Cerebellar cortex (tissue), 1 donor: ENCODE measurements at regions not wholly inside any gene's neighbourhood (a gene's known extent, or its start where the extent isn't known, plus 50 kb on each side); places are given as distances from the start of the nearest gene placed in this dataset.

Experiments used
- DNase-seq: peaks from one replicate; pipeline ENCODE4 v3.0.0-alpha.2; 2015; ENCODE audit warnings: low spot score

- no peak for DNase-seq
Measured at GRCh38 chr7:18081617-18082016, 54.0 kb upstream of the PRPS1L1 start.

GRCh38 chr7:18082169-18082568 is 54.5 kb upstream of the PRPS1L1 start:
- no peak for DNase-seq

GRCh38 chr7:18086165-18087025 is 58.7 kb upstream of the PRPS1L1 start:
- peak; percentile 67 for DNase-seq

GRCh38 chr7:18087026-18087686 is 59.5 kb upstream of the PRPS1L1 start:
- DNase-seq: peak; percentile 38

GRCh38 chr7:18087687-18088078 is 60.0 kb upstream of the PRPS1L1 start:
- peak; percentile 72 for DNase-seq

GRCh38 chr7:18096087-18096486 is 68.4 kb upstream of the PRPS1L1 start:
- DNase-seq: no peak

- DNase-seq: no peak
Measured at GRCh38 chr7:18102576-18102975, 74.9 kb upstream of the PRPS1L1 start.

- no peak for DNase-seq
Measured at GRCh38 chr7:18103436-18104218, 76.0 kb upstream of the PRPS1L1 start.

GRCh38 chr7:18109762-18110161 is 82.1 kb upstream of the PRPS1L1 start:
- DNase-seq: no peak

GRCh38 chr7:18116661-18117060 is 89.0 kb upstream of the PRPS1L1 start:
- no peak for DNase-seq

- no peak for DNase-seq
Measured at GRCh38 chr7:18117482-18117881, 89.8 kb upstream of the PRPS1L1 start.

- DNase-seq: no peak
Measured at GRCh38 chr7:18119985-18120384, 92.3 kb upstream of the PRPS1L1 start.

GRCh38 chr7:18123508-18124239 is 96.0 kb upstream of the PRPS1L1 start:
- no peak for DNase-seq

GRCh38 chr7:18125476-18125875 is 97.8 kb upstream of the PRPS1L1 start:
- DNase-seq: peak; percentile 16

GRCh38 chr7:18126281-18126680 is 98.6 kb upstream of the PRPS1L1 start:
- DNase-seq: no peak

- no peak for DNase-seq
Measured at GRCh38 chr7:18128846-18129245, 101.2 kb upstream of the PRPS1L1 start.

- DNase-seq: no peak
Measured at GRCh38 chr7:18132811-18133210, 105.2 kb upstream of the PRPS1L1 start.

- DNase-seq: no peak
Measured at GRCh38 chr7:18133921-18134320, 106.3 kb upstream of the PRPS1L1 start.

- no peak for DNase-seq
Measured at GRCh38 chr7:18140943-18141342, 113.3 kb upstream of the PRPS1L1 start.

GRCh38 chr7:18144166-18144565 is 116.5 kb upstream of the PRPS1L1 start:
- no peak for DNase-seq

GRCh38 chr7:18145160-18145559 is 117.5 kb upstream of the PRPS1L1 start:
- no peak for DNase-seq

GRCh38 chr7:18151422-18151821 is 123.8 kb upstream of the PRPS1L1 start:
- DNase-seq: no peak
